Lower leg skin (tissue), 4 donors: ENCODE measurements at regions not wholly inside any gene's neighbourhood (a gene's known extent, or its start where the extent isn't known, plus 50 kb on each side); places are given as distances from the start of the nearest gene placed in this dataset.

ENCODE experiments used
- DNase-seq, 2 donors: peaks; one replicate each; pipeline ENCODE4 v3.0.0-alpha.2; 2019; ENCODE audit warnings: low spot score in 2 of 2
- H3K4me3 ChIP-seq: fragments of 200-600 bp; sonication (generic); 2 replicates; pipeline ENCODE4 v1.5.1; 2017; ENCODE audit warnings: mild to moderate bottlenecking, low read depth; ENCODE audit not compliant: poor library complexity, severe bottlenecking
- POLR2A ChIP-seq, 2 donors: fragments of 450-650 bp; IDR thresholded peaks; one replicate each; pipeline ENCODE4 v1.6.1; 2016 to 2017; ENCODE audit warnings: antibody characterized with exemption in 2 of 2, mild to moderate bottlenecking in 1 of 2, moderate library complexity in 1 of 2
- WGBS, 2 donors: methylation state at CpG; one replicate each; pipeline ENCODE4 v1.1.5; 2018; 5-methylcytosine and 5-hydroxymethylcytosine counted together
- intact Hi-C: fragments of 100-400 bp; cut with DNase I; formaldehyde crosslinking; loops from one replicate; pipeline ENCODE4 v1.15.0; 2023; ENCODE audit warnings: low total_unique reads
- TF ChIP-seq, protein P1 (sequence below), 3 donors: fragments of 450-650 bp; IDR thresholded peaks; one replicate each; pipeline ENCODE4 v1.5.1; 2016; ENCODE audit warnings: antibody characterized with exemption in 3 of 3, mild to moderate bottlenecking in 3 of 3, moderate library complexity in 2 of 3

DNA sequence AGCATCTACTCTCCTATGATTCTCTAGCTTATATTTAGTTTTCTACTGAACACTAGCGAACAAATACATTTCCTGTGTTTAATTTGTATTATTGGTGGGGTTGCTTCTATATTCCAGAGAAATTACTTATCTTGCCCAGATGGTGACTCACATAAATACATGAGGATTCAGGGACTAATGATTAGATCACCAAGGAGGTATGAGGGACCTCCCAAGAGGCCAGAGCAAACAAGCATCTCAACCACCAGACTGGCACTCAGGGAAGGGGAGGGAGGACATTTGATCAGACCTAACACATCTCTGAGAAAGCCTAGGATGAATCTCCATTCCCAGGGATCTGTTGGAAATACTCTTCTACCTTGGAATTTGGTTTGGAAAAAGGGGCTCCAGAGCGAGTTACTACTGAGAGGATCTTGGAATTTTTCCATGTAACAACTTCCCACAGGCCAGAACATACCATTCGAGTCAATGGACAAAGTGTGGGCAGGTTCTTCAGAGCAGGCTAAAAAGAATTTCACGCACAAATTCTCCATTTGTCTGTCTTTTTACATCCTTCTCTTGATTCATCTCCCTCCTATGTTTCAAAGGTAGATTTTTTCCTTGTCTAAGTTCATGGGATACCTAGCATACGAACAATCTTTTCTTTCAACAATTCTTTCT is 262.6 kb upstream of the MYOCD start:
- WGBS, 2 donors = 71 to 78% methylated on average over 5 of the region's 5 CpGs
- no peak overlapping the region for H3K4me3 ChIP-seq
- intact Hi-C loops = no loop called here
- no peak for DNase-seq
- TF ChIP-seq, protein P1, sequence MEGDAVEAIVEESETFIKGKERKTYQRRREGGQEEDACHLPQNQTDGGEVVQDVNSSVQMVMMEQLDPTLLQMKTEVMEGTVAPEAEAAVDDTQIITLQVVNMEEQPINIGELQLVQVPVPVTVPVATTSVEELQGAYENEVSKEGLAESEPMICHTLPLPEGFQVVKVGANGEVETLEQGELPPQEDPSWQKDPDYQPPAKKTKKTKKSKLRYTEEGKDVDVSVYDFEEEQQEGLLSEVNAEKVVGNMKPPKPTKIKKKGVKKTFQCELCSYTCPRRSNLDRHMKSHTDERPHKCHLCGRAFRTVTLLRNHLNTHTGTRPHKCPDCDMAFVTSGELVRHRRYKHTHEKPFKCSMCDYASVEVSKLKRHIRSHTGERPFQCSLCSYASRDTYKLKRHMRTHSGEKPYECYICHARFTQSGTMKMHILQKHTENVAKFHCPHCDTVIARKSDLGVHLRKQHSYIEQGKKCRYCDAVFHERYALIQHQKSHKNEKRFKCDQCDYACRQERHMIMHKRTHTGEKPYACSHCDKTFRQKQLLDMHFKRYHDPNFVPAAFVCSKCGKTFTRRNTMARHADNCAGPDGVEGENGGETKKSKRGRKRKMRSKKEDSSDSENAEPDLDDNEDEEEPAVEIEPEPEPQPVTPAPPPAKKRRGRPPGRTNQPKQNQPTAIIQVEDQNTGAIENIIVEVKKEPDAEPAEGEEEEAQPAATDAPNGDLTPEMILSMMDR (IDR thresholded peaks at IDR 0.05) = no peak
- TF ChIP-seq POLR2A (IDR thresholded peaks at IDR 0.05) = no peak

GRCh38 chr17:12403881-12404398 is 261.8 kb upstream of the MYOCD start:
- WGBS, 2 donors = 63 to 66% methylated on average over 5 of the region's 5 CpGs
- TF ChIP-seq POLR2A (IDR thresholded peaks at IDR 0.05) = no peak
- TF ChIP-seq, protein P1 (IDR thresholded peaks at IDR 0.05) = no peak
- DNase-seq = no peak
- H3K4me3 ChIP-seq = no peak overlapping the region
- intact Hi-C loops = loop anchor here (1.0 kb wide), 1 partner anchor 36 kb away; no protein-coding TSS in a partner anchor

DNA sequence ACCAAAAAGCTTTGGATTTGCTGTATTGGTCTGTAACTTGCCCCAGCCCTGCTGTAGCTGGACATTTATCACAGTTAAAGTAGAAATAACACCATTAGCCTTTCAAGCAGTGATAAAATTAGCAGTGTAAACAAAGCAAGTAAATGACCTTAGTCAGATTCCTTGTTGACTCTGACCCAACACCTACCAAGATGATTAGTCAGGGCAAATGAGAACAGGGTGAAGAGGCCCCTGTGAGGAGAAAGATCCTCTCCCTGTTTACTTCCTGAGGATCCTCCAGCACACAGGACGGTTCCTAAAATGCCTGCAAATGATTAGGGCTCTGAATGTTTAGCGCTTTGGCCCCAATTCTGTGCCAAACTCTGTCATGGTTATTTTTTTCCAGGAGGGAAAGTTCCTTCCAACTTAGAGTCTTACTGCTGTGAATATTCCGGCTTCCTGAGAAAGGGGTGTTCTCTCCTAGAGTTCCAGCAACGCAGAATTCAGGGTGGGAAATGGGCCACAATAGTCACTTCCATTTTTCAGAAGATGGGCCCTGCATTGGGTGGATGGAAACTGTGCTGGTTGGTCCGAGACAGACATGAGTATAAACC is 259.0 kb upstream of the MYOCD start:
- TF ChIP-seq, protein P1 (IDR thresholded peaks at IDR 0.05) = no peak
- no peak for TF ChIP-seq POLR2A (IDR thresholded peaks at IDR 0.05)
- no peak for DNase-seq
- H3K4me3 ChIP-seq = no peak overlapping the region
- intact Hi-C loops = no loop called here
- WGBS, 2 donors = 41 to 48% methylated on average over 5 of the region's 5 CpGs

GRCh38 chr17:12407495-12408252 is 258.0 kb upstream of the MYOCD start:
- WGBS, 2 donors = 86 to 90% methylated on average over 5 of the region's 5 CpGs
- intact Hi-C loops = no loop called here
- no peak overlapping the region for H3K4me3 ChIP-seq
- no peak for DNase-seq
- no peak for TF ChIP-seq POLR2A (IDR thresholded peaks at IDR 0.05)
- TF ChIP-seq, protein P1 (IDR thresholded peaks at IDR 0.05) = no peak

DNA sequence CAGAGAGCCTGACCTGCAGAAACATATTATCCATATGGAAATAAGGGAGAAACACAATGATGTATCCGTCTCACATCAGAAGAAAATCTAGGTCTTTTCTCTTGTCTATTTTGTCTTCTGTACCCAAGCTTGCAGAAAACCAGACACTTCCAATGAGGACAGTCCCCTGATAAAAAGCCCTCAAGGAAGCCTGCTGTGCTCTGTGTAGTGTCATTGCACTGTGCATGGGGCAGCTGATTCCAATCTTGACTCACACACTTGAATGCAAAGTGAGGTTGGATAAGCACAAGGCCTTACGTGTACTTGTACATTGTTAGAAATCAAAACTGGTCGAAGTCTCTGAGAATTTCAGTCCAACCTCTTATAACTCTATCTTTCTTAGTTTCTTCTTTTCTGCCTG is 256.6 kb upstream of the MYOCD start:
- WGBS, 2 donors = 95 to 96% methylated on average over 3 of the region's 3 CpGs
- intact Hi-C loops = no loop called here
- DNase-seq = no peak
- H3K4me3 ChIP-seq = no peak overlapping the region
- TF ChIP-seq POLR2A (IDR thresholded peaks at IDR 0.05) = no peak
- TF ChIP-seq, protein P1 (IDR thresholded peaks at IDR 0.05) = no peak
